HG02870 (cell line): ENCODE measurements at regions not wholly inside any gene's neighbourhood (a gene's known extent, or its start where the extent isn't known, plus 50 kb on each side); places are given as distances from the start of the nearest gene placed in this dataset.
"Not testable (repeated sequence)": the region's sequence is repeated elsewhere in the genome, so short reads cannot be mapped to it uniquely, and the experiment has no call there.

ENCODE experiments used
- ATAC-seq: cut with Tn5 transposase; IDR thresholded peaks from one replicate; pipeline ENCODE4 v1.9.1; 2021; ENCODE audit warnings: mild to moderate bottlenecking, moderate library complexity; ENCODE audit not compliant: unreplicated experiment

GRCh38 chr10:11668847-11669610 lies 57.6 kb upstream of the USP6NL start:
- ATAC-seq = no peak

- no peak for ATAC-seq
Observed at GRCh38 chr10:11667756-11668155, 56.3 kb upstream of the USP6NL start.

- peak; percentile 77 for ATAC-seq
Observed at GRCh38 chr10:11663763-11664555, 52.5 kb upstream of the USP6NL start.

- not testable (repeated sequence) for ATAC-seq
Observed at GRCh38 chr10:11663126-11663515, 51.7 kb upstream of the USP6NL start.

GRCh38 chr10:11661441-11661840 lies 50.0 kb upstream of the USP6NL start:
- ATAC-seq = no peak
